ENCODE measurements at regions not wholly inside any gene's neighbourhood (a gene's known extent, or its start where the extent isn't known, plus 50 kb on each side); places are given as distances from the start of the nearest gene placed in this dataset.
"Not testable (repeated sequence)": the region's sequence is repeated elsewhere in the genome, so short reads cannot be mapped to it uniquely, and the experiment has no call there.

GRCh38 chr4:114420069-114420468 is 178.5 kb upstream of the UGT8 start:
- intact Hi-C loops (cut with DNase I, micrococcal nuclease): no loop called here
- H3K9me3 Mint-ChIP-seq (ENCODE audit: low read depth): no peaks in the 10 kb centered on the region
- no peak overlapping the region for H3K27ac Mint-ChIP-seq
- ChIA-PET POLR2A (no interaction called here), CTCF (no interaction called here)
- peaks cover 6% of the 10 kb centered on the region for H3K27me3 Mint-ChIP-seq
- H3K36me3 Mint-ChIP-seq (ENCODE audit: low read depth): no peaks in the 10 kb centered on the region
- ATAC-seq (no peak), DNase-seq (no peak)
- H3K4me1 Mint-ChIP-seq: no peaks in the 10 kb centered on the region
- H3K4me3 Mint-ChIP-seq: no peak overlapping the region

GRCh38 chr4:114423582-114423981 is 175.0 kb upstream of the UGT8 start:
- no peaks in the 10 kb centered on the region for H3K36me3 Mint-ChIP-seq (ENCODE audit: low read depth)
- CTCF ChIA-PET: no interaction called here
- no peak overlapping the region for H3K27ac Mint-ChIP-seq
- no peaks in the 10 kb centered on the region for H3K9me3 Mint-ChIP-seq (ENCODE audit: low read depth)
- POLR2A ChIA-PET: no interaction called here
- peaks cover 3% of the 10 kb centered on the region for H3K27me3 Mint-ChIP-seq
- ATAC-seq (peak; percentile 39), DNase-seq (no peak)
- no peaks in the 10 kb centered on the region for H3K4me1 Mint-ChIP-seq
- H3K4me3 Mint-ChIP-seq: no peak overlapping the region
- intact Hi-C loops (cut with DNase I, micrococcal nuclease): no loop called here

GRCh38 chr4:114435116-114435515 is 163.5 kb upstream of the UGT8 start:
- Mint-ChIP-seq H3K27ac (no peak overlapping the region), H3K27me3 (peaks cover 11% of the 10 kb centered on the region), H3K4me1 (no peaks in the 10 kb centered on the region), H3K4me3 (no peak overlapping the region), H3K36me3 (ENCODE audit: low read depth) (no peaks in the 10 kb centered on the region), H3K9me3 (ENCODE audit: low read depth) (no peaks in the 10 kb centered on the region)
- DNase-seq (no peak), ATAC-seq (no peak)
- CTCF ChIA-PET: no interaction called here
- intact Hi-C loops (cut with DNase I, micrococcal nuclease): no loop called here
- POLR2A ChIA-PET: no interaction called here

DNA sequence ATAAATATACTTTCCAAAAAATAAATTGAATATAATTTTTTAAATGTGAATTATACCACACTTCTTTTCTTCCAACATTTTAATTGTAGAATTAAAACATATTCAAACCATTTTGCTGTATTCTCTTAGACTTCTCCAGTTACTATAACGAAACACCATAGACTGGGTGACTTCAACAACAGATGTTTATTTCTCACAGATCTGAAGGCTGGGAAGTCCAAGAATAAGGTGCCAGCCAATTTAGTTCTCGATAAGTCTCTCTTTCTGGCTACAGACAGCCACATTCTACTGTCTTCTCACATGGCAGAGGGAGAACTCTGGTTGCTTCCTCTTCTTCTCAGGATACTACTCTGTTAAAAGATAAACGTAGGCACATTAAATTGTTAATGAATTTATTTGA is 155.8 kb upstream of the UGT8 start:
- peaks cover 6% of the 10 kb centered on the region for H3K27me3 Mint-ChIP-seq
- CTCF ChIA-PET: interaction anchor here (0.6 kb wide), 1 partner anchor 224 kb away, joined by 3 read pairs; no protein-coding TSS in a partner anchor
- H3K4me3 Mint-ChIP-seq: no peak overlapping the region
- H3K9me3 Mint-ChIP-seq (ENCODE audit: low read depth): no peaks in the 10 kb centered on the region
- DNase-seq (no peak), ATAC-seq (no peak)
- H3K4me1 Mint-ChIP-seq: no peaks in the 10 kb centered on the region
- POLR2A ChIA-PET: no interaction called here
- H3K36me3 Mint-ChIP-seq (ENCODE audit: low read depth): no peaks in the 10 kb centered on the region
- H3K27ac Mint-ChIP-seq: no peak overlapping the region
- intact Hi-C loops (cut with DNase I, micrococcal nuclease): no loop called here

DNA sequence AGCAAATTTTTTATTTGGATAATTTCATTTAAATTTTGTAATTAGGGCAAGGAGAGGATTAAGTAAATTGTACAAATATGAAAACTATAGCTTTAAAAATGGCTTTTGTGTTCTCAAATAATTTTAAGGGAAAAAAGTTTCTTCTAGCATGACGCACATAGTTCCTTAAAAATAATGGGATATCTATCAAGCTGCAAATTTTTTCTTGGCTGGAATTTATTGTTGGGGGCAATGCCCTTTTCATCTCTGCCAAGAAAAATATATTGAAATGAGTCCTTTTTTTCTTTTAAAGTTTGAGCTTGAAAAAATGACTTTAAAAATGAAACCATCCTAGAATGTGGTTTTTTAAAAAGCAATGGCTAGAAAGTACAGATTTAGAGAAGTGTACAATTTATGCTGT is 154.4 kb upstream of the UGT8 start:
- no peaks in the 10 kb centered on the region for H3K9me3 Mint-ChIP-seq (ENCODE audit: low read depth)
- peaks cover 4% of the 10 kb centered on the region for H3K27me3 Mint-ChIP-seq
- no peak overlapping the region for H3K4me3 Mint-ChIP-seq
- H3K27ac Mint-ChIP-seq: no peak overlapping the region
- H3K4me1 Mint-ChIP-seq: no peaks in the 10 kb centered on the region
- DNase-seq (no peak), ATAC-seq (no peak)
- ChIA-PET CTCF (interaction anchor here (0.6 kb wide), 1 partner anchor 348 kb away, joined by 3 read pairs; no protein-coding TSS in a partner anchor), POLR2A (no interaction called here)
- intact Hi-C loops (cut with DNase I, micrococcal nuclease): no loop called here
- H3K36me3 Mint-ChIP-seq (ENCODE audit: low read depth): no peaks in the 10 kb centered on the region

DNA sequence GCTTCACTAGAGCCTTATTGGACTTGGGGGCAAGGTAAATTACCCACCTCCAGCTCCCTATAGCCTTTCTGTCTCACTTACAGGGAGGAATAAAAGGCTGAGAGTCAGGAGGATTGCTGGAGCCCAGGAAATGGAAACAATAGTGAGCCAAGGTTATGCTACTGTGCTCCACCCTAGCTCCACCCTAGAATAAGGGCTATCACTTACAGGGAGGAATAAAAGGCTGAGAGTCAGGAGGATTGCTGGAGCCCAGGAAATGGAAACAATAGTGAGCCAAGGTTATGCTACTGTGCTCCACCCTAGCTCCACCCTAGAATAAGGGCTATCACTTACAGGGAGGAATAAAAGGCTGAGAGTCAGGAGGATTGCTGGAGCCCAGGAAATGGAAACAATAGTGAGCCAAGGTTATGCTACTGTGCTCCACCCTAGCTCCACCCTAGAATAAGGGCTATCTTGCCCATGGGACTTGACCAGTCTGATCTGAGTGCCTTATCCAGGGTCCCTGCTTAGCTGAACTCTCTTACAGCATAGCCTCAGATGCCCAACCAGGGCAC is 150.6 kb upstream of the UGT8 start:
- intact Hi-C loops (cut with DNase I, micrococcal nuclease); H3K27me3 Mint-ChIP-seq; H3K9me3 Mint-ChIP-seq (ENCODE audit: low read depth); H3K27ac Mint-ChIP-seq; H3K36me3 Mint-ChIP-seq (ENCODE audit: low read depth); ATAC-seq; H3K4me3 Mint-ChIP-seq; CTCF ChIA-PET; H3K4me1 Mint-ChIP-seq; DNase-seq; POLR2A ChIA-PET: not testable (repeated sequence)

- no peak for ATAC-seq
- Mint-ChIP-seq H3K9me3 (ENCODE audit: low read depth) (no peaks in the 10 kb centered on the region), H3K27me3 (peaks cover 3% of the 10 kb centered on the region), H3K36me3 (ENCODE audit: low read depth) (no peaks in the 10 kb centered on the region), H3K27ac (no peak overlapping the region), H3K4me1 (no peaks in the 10 kb centered on the region), H3K4me3 (no peak overlapping the region)
- DNase-seq: no peak
- ChIA-PET POLR2A (no interaction called here), CTCF (no interaction called here)
- intact Hi-C loops (cut with DNase I, micrococcal nuclease): no loop called here
Observed at GRCh38 chr4:114458728-114459127, 139.9 kb upstream of the UGT8 start.

GRCh38 chr4:114464726-114465272 is 133.8 kb upstream of the UGT8 start:
- ChIA-PET CTCF (interaction anchor here (0.6 kb wide), 1 partner anchor 101 kb away, joined by 3 read pairs; no protein-coding TSS in a partner anchor), POLR2A (no interaction called here)
- H3K36me3 Mint-ChIP-seq (ENCODE audit: low read depth): no peaks in the 10 kb centered on the region
- H3K27me3 Mint-ChIP-seq: peaks cover 10% of the 10 kb centered on the region
- intact Hi-C loops (cut with DNase I, micrococcal nuclease): no loop called here
- H3K27ac Mint-ChIP-seq: no peak overlapping the region
- no peaks in the 10 kb centered on the region for H3K4me1 Mint-ChIP-seq
- DNase-seq (no peak), ATAC-seq (no peak)
- H3K9me3 Mint-ChIP-seq (ENCODE audit: low read depth): no peaks in the 10 kb centered on the region
- no peak overlapping the region for H3K4me3 Mint-ChIP-seq

DNA sequence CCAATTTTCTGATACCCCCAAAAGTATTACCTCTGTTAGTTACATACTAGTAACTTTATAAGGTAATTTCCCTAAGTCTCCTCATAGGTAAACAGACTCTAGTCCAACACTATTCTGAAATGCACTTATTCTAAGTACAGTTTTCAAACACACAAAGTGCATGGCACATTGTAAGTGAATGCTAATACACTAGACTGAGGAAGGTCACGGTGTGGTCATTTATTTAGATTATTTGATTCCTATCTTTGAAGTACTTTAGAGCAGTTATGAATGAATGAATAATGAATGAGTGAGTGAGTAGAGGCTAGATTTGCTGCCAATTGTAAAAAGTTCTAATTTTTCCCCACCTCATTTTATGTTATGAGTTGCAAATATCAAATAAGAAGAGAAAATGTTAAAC is 132.8 kb upstream of the UGT8 start:
- intact Hi-C loops (cut with DNase I, micrococcal nuclease): no loop called here
- H3K4me3 Mint-ChIP-seq: no peak overlapping the region
- peaks cover 10% of the 10 kb centered on the region for H3K27me3 Mint-ChIP-seq
- no peaks in the 10 kb centered on the region for H3K36me3 Mint-ChIP-seq (ENCODE audit: low read depth)
- ATAC-seq (no peak), DNase-seq (no peak)
- ChIA-PET CTCF (no interaction called here), POLR2A (no interaction called here)
- H3K9me3 Mint-ChIP-seq (ENCODE audit: low read depth): no peaks in the 10 kb centered on the region
- no peak overlapping the region for H3K27ac Mint-ChIP-seq
- H3K4me1 Mint-ChIP-seq: no peaks in the 10 kb centered on the region

GRCh38 chr4:114466299-114466698 is 132.3 kb upstream of the UGT8 start:
- H3K9me3 Mint-ChIP-seq (ENCODE audit: low read depth): no peaks in the 10 kb centered on the region
- no peak overlapping the region for H3K4me3 Mint-ChIP-seq
- no peaks in the 10 kb centered on the region for H3K4me1 Mint-ChIP-seq
- no peaks in the 10 kb centered on the region for H3K36me3 Mint-ChIP-seq (ENCODE audit: low read depth)
- H3K27ac Mint-ChIP-seq: no peak overlapping the region
- CTCF ChIA-PET: no interaction called here
- no peak for ATAC-seq
- peaks cover 10% of the 10 kb centered on the region for H3K27me3 Mint-ChIP-seq
- POLR2A ChIA-PET: no interaction called here
- intact Hi-C loops (cut with DNase I, micrococcal nuclease): no loop called here
- DNase-seq: no peak

GRCh38 chr4:114472269-114473032 is 126.2 kb upstream of the UGT8 start:
- Mint-ChIP-seq H3K27me3 (peaks cover 6% of the 10 kb centered on the region), H3K4me1 (no peaks in the 10 kb centered on the region), H3K9me3 (ENCODE audit: low read depth) (no peaks in the 10 kb centered on the region), H3K4me3 (no peak overlapping the region), H3K27ac (no peak overlapping the region), H3K36me3 (ENCODE audit: low read depth) (no peaks in the 10 kb centered on the region)
- POLR2A ChIA-PET: interaction anchor here (0.6 kb wide), 2 partner anchors 209 to 434 kb away, joined by 3 to 4 read pairs; no protein-coding TSS in a partner anchor
- no peak for ATAC-seq
- CTCF ChIA-PET: no interaction called here
- intact Hi-C loops (cut with DNase I, micrococcal nuclease): no loop called here
- DNase-seq: no peak

GRCh38 chr4:114474188-114474800 is 124.3 kb upstream of the UGT8 start:
- Mint-ChIP-seq H3K27ac (no peak overlapping the region), H3K27me3 (peaks cover 3% of the 10 kb centered on the region), H3K9me3 (ENCODE audit: low read depth) (no peaks in the 10 kb centered on the region), H3K36me3 (ENCODE audit: low read depth) (no peaks in the 10 kb centered on the region), H3K4me1 (no peaks in the 10 kb centered on the region), H3K4me3 (no peak overlapping the region)
- ChIA-PET POLR2A (no interaction called here), CTCF (no interaction called here)
- intact Hi-C loops (cut with DNase I, micrococcal nuclease): no loop called here
- no peak for DNase-seq
- ATAC-seq: no peak

Data from activated CD4-positive, alpha-beta T cell treated with anti-CD3 and anti-CD28 coated beads for 36 hours (primary cell).